ENCODE measurements at regions not wholly inside any gene's neighbourhood (a gene's known extent, or its start where the extent isn't known, plus 50 kb on each side); places are given as distances from the start of the nearest gene placed in this dataset.

DNA sequence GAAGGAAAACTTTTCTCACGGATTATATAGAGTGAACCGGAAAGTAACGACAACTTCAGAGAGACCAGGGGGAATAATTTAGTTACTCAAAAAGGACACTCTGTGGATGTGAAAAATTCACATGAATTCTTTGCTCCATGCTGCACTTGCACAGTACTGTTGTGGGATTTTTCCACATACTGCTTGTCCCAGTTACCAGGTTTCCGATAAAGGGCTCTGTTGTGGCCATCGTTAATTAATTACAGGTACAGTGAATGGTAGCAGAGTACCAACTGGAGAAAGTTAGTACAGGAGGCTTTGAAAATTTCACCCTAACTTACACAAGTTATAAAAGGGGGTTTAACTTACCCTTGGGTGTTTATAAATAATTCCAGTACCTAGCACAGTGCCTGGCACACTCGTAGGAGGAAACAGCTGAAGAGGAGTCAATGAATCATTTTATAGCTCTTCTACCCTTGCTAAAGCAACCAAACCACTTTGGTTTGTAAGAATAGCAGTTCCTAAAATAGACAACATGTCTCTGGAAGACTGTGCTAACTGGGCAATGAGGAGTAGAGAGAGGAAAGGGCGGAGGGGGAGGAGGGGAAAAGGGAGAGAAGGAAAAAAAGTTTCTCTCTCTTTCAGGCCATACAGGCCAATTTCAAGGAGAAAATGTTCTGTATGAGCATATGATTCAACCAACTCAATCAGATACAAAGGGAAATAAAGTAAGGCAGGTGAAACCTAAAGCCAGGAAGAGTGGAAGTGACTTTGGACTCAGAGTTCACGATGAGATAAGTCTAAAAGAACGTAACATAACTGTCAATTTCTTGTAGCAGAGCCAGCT, 98.3 kb upstream of the MAGI3 start:
- TF ChIP-seq, protein P1, sequence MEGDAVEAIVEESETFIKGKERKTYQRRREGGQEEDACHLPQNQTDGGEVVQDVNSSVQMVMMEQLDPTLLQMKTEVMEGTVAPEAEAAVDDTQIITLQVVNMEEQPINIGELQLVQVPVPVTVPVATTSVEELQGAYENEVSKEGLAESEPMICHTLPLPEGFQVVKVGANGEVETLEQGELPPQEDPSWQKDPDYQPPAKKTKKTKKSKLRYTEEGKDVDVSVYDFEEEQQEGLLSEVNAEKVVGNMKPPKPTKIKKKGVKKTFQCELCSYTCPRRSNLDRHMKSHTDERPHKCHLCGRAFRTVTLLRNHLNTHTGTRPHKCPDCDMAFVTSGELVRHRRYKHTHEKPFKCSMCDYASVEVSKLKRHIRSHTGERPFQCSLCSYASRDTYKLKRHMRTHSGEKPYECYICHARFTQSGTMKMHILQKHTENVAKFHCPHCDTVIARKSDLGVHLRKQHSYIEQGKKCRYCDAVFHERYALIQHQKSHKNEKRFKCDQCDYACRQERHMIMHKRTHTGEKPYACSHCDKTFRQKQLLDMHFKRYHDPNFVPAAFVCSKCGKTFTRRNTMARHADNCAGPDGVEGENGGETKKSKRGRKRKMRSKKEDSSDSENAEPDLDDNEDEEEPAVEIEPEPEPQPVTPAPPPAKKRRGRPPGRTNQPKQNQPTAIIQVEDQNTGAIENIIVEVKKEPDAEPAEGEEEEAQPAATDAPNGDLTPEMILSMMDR (IDR thresholded peaks at IDR 0.05) = no peak
- no peak for TF ChIP-seq POLR2A (IDR thresholded peaks at IDR 0.05)

Measured in esophagus squamous epithelium (tissue), 4 donors.